CD4-positive, alpha-beta T cell treated with Interleukin-4 for 4 hours (primary cell): ENCODE measurements at regions not wholly inside any gene's neighbourhood (a gene's known extent, or its start where the extent isn't known, plus 50 kb on each side); places are given as distances from the start of the nearest gene placed in this dataset.
"Not testable (repeated sequence)": the region's sequence is repeated elsewhere in the genome, so short reads cannot be mapped to it uniquely, and the experiment has no call there.

Source experiments
- DNase-seq: peaks from one replicate; pipeline ENCODE4 v3.0.0-alpha.2; 2020

GRCh38 chr7:121519548-121520521, 123.7 kb upstream of the FAM3C start:
- DNase-seq = no peak

- DNase-seq = no peak
These were observed 121.5 kb upstream of the FAM3C start for GRCh38 chr7:121517591-121517990.

- DNase-seq = no peak
These were observed 120.7 kb upstream of the FAM3C start for GRCh38 chr7:121516821-121517220.

GRCh38 chr7:121515630-121516401, 119.7 kb upstream of the FAM3C start:
- no peak for DNase-seq

GRCh38 chr7:121515229-121515628, 119.1 kb upstream of the FAM3C start:
- no peak for DNase-seq

- DNase-seq = no peak
These were observed 117.0 kb upstream of the FAM3C start for GRCh38 chr7:121513105-121513504.

- no peak for DNase-seq
These were observed 114.9 kb upstream of the FAM3C start for GRCh38 chr7:121510858-121511482.

GRCh38 chr7:121510302-121510701, 114.2 kb upstream of the FAM3C start:
- DNase-seq = peak; percentile 6

GRCh38 chr7:121505540-121506182, 109.6 kb upstream of the FAM3C start:
- DNase-seq = no peak

- no peak for DNase-seq
These were observed 108.9 kb upstream of the FAM3C start for GRCh38 chr7:121505021-121505420.

GRCh38 chr7:121504482-121504881, 108.4 kb upstream of the FAM3C start:
- DNase-seq = no peak

GRCh38 chr7:121503730-121504129, 107.6 kb upstream of the FAM3C start:
- no peak for DNase-seq

GRCh38 chr7:121503039-121503438, 106.9 kb upstream of the FAM3C start:
- no peak for DNase-seq

GRCh38 chr7:121501566-121501965, 105.5 kb upstream of the FAM3C start:
- DNase-seq = no peak

GRCh38 chr7:121500360-121501058, 104.4 kb upstream of the FAM3C start:
- no peak for DNase-seq

GRCh38 chr7:121499624-121500023, 103.5 kb upstream of the FAM3C start:
- DNase-seq = no peak

GRCh38 chr7:121498816-121499215, 102.7 kb upstream of the FAM3C start:
- no peak for DNase-seq

- not testable (repeated sequence) for DNase-seq
These were observed 101.4 kb upstream of the FAM3C start for GRCh38 chr7:121497545-121497944.

GRCh38 chr7:121494516-121494915, 98.4 kb upstream of the FAM3C start:
- DNase-seq = no peak

GRCh38 chr7:121493553-121493952, 97.4 kb upstream of the FAM3C start:
- no peak for DNase-seq

GRCh38 chr7:121490309-121490708, 94.2 kb upstream of the FAM3C start:
- DNase-seq = no peak

- no peak for DNase-seq
These were observed 93.3 kb upstream of the FAM3C start for GRCh38 chr7:121489440-121489839.
